Ectodermal cell (in vitro differentiated cells): ENCODE measurements at regions not wholly inside any gene's neighbourhood (a gene's known extent, or its start where the extent isn't known, plus 50 kb on each side); places are given as distances from the start of the nearest gene placed in this dataset.

ENCODE experiments used
- H3K27ac ChIP-seq: 2 replicates; pipeline ENCODE4 v1.7.0; 2013; ENCODE audit warnings: mild to moderate bottlenecking, low read depth, low read length; ENCODE audit not compliant: insufficient read depth, poor library complexity, severe bottlenecking
- H3K27me3 ChIP-seq: 2 replicates; pipeline ENCODE4 v1.7.0; 2013; ENCODE audit warnings: mild to moderate bottlenecking, low read length; ENCODE audit not compliant: insufficient read depth, control insufficient read depth, poor library complexity, severe bottlenecking
- H3K36me3 ChIP-seq: one replicate; pipeline ENCODE4 v1.7.0; 2013; ENCODE audit warnings: low read length; ENCODE audit not compliant: control insufficient read depth, insufficient read depth
- H3K4me1 ChIP-seq: one replicate; pipeline ENCODE4 v1.7.0; 2013; ENCODE audit warnings: low read length; ENCODE audit not compliant: control insufficient read depth, insufficient read depth
- H3K4me3 ChIP-seq: 2 replicates; pipeline ENCODE4 v1.7.0; 2013; ENCODE audit warnings: low read depth, low read length, control low read depth; ENCODE audit not compliant: insufficient read depth
- H3K9me3 ChIP-seq: 2 replicates; pipeline ENCODE4 v1.7.0; 2013; ENCODE audit warnings: mild to moderate bottlenecking, low read length, moderate library complexity; ENCODE audit not compliant: control insufficient read depth
- WGBS, 2 experiments: methylation state at CpG; one replicate each; pipeline ENCODE4 v1.1.7; 2013; ENCODE audit warnings: missing lambda C conversion rate in 2 of 2; 5-methylcytosine and 5-hydroxymethylcytosine counted together

- no peaks in the 10 kb centered on the region for H3K27me3 ChIP-seq
- WGBS, 2 experiments, result 89% methylated on average over 6 of the region's 6 CpGs
- H3K9me3 ChIP-seq, result no peaks in the 10 kb centered on the region
- H3K36me3 ChIP-seq, result no peaks in the 10 kb centered on the region
- no peak overlapping the region for H3K4me3 ChIP-seq
- no peaks in the 10 kb centered on the region for H3K4me1 ChIP-seq
- no peak overlapping the region for H3K27ac ChIP-seq
Observed at GRCh38 chr1:226498640-226499008, 49.9 kb upstream of the STUM start.
